Immature natural killer cell (primary cell): ENCODE measurements at regions not wholly inside any gene's neighbourhood (a gene's known extent, or its start where the extent isn't known, plus 50 kb on each side); places are given as distances from the start of the nearest gene placed in this dataset.

Experiments
- DNase-seq, 3 donors: peaks; one replicate each; pipeline ENCODE4 v3.0.0; 2022; ENCODE audit warnings: mixed read lengths in 1 of 3
- H3K27ac Mint-ChIP-seq, 6 donors: one replicate each; pipeline ENCODE4 v1.8.0; 2020; ENCODE audit warnings: mixed read lengths in 6 of 6, mild to moderate bottlenecking in 5 of 6, inconsistent platforms in 4 of 6, moderate library complexity in 3 of 6
- H3K27me3 Mint-ChIP-seq, 3 donors: one replicate each; pipeline ENCODE4 v1.8.0; 2020 to 2021; ENCODE audit warnings: low read depth in 3 of 3, mild to moderate bottlenecking in 3 of 3, mixed read lengths in 3 of 3, moderate library complexity in 3 of 3, inconsistent platforms in 1 of 3
- H3K36me3 Mint-ChIP-seq, 3 donors: one replicate each; pipeline ENCODE4 v1.8.0; 2020; ENCODE audit warnings: mixed read lengths in 3 of 3, inconsistent platforms in 2 of 3, mild to moderate bottlenecking in 2 of 3
- H3K4me1 Mint-ChIP-seq, 2 donors: one replicate each; pipeline ENCODE4 v1.8.0; 2020; ENCODE audit warnings: inconsistent platforms in 2 of 2, mild to moderate bottlenecking in 2 of 2, mixed read lengths in 2 of 2, moderate library complexity in 1 of 2
- H3K4me3 Mint-ChIP-seq, 5 donors: one replicate each; pipeline ENCODE4 v1.8.0; 2020; ENCODE audit warnings: mild to moderate bottlenecking in 5 of 5, mixed read lengths in 5 of 5, inconsistent platforms in 3 of 5, moderate library complexity in 3 of 5
- H3K9me3 Mint-ChIP-seq, 6 donors: one replicate each; pipeline ENCODE4 v1.8.0; 2020; ENCODE audit warnings: mild to moderate bottlenecking in 6 of 6, mixed read lengths in 6 of 6, inconsistent platforms in 4 of 6, moderate library complexity in 3 of 6

GRCh38 chr10:4361581-4361980 lies 464.4 kb upstream of the AKR1E2 start:
- DNase-seq: no peak

DNA sequence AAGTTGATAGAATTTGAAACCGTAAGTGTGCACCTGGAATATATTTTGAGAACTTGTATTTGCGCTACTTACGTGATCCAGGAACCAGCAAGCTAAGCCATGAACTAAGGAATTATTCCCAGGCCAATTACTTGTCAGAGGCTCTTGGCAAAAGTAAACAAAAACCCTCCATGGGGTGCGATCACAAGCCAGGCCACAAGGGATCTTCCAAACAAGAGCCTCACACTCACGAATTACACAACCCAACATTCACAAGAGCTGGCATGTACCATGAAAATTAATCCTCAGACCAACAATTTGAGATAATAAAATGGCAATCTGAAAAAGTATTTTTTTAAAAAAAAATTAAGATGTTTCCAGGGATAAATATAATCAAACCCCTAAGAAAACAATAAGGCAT lies 467.0 kb upstream of the AKR1E2 start:
- Mint-ChIP-seq H3K27ac (no peak overlapping the region), H3K36me3 (no peaks in the 10 kb centered on the region), H3K9me3 (no peaks in the 10 kb centered on the region), H3K27me3 (peaks cover 1 to 18% (median 6%) of the 10 kb centered on the region in 3 donors), H3K4me3 (no peak overlapping the region), H3K4me1 (no peaks in the 10 kb centered on the region)
- DNase-seq: no peak

More at GRCh38 chr10:4361581-4361980, 464.4 kb upstream of the AKR1E2 start:
- H3K36me3 Mint-ChIP-seq: no peaks in the 10 kb centered on the region
- no peak overlapping the region for H3K4me3 Mint-ChIP-seq
- peaks cover 1 to 19% (median 6%) of the 10 kb centered on the region in 3 donors for H3K27me3 Mint-ChIP-seq
- no peaks in the 10 kb centered on the region for H3K4me1 Mint-ChIP-seq
- no peak overlapping the region for H3K27ac Mint-ChIP-seq
- no peaks in the 10 kb centered on the region for H3K9me3 Mint-ChIP-seq

GRCh38 chr10:4357911-4358310 lies 468.1 kb upstream of the AKR1E2 start:
- no peak for DNase-seq
- Mint-ChIP-seq H3K9me3 (no peaks in the 10 kb centered on the region), H3K27ac (no peak overlapping the region), H3K4me3 (no peak overlapping the region), H3K36me3 (no peaks in the 10 kb centered on the region), H3K27me3 (peaks cover 1 to 14% (median 6%) of the 10 kb centered on the region in 3 donors), H3K4me1 (no peaks in the 10 kb centered on the region)

DNA sequence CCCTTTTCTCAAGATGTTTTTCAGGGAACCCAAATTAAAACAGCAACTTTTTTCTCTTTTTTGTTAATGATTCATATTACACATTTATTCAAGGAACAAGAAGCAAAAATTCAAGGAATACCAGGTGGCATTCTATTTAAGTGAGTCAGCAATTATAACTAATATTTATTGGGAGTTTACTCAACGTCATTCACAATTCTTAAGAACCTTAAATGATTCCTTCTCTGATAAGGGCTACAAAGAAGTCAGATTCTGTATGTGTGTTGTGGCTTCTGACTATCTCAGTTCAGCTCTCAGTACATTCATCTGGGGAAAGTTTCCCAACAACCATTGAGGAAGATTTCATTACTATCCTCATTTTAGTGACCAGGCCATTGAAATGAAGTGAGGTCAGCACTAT lies 470.7 kb upstream of the AKR1E2 start:
- no peaks in the 10 kb centered on the region for H3K9me3 Mint-ChIP-seq
- no peak for DNase-seq
- H3K27me3 Mint-ChIP-seq: peaks cover 1 to 14% (median 6%) of the 10 kb centered on the region in 3 donors
- H3K36me3 Mint-ChIP-seq: no peaks in the 10 kb centered on the region
- no peaks in the 10 kb centered on the region for H3K4me1 Mint-ChIP-seq
- H3K27ac Mint-ChIP-seq: no peak overlapping the region
- no peak overlapping the region for H3K4me3 Mint-ChIP-seq

GRCh38 chr10:4354382-4354812 lies 471.6 kb upstream of the AKR1E2 start:
- Mint-ChIP-seq H3K4me1 (no peaks in the 10 kb centered on the region), H3K27me3 (peaks cover 0 to 11% (median 4%) of the 10 kb centered on the region in 3 donors), H3K27ac (no peak overlapping the region), H3K9me3 (no peaks in the 10 kb centered on the region), H3K4me3 (no peak overlapping the region), H3K36me3 (no peaks in the 10 kb centered on the region)
- DNase-seq: no peak

GRCh38 chr10:4353964-4354363 lies 472.0 kb upstream of the AKR1E2 start:
- peaks cover 0 to 11% (median 3%) of the 10 kb centered on the region in 3 donors for H3K27me3 Mint-ChIP-seq
- H3K4me1 Mint-ChIP-seq: no peaks in the 10 kb centered on the region
- H3K36me3 Mint-ChIP-seq: no peaks in the 10 kb centered on the region
- no peaks in the 10 kb centered on the region for H3K9me3 Mint-ChIP-seq
- H3K4me3 Mint-ChIP-seq: no peak overlapping the region
- no peak overlapping the region for H3K27ac Mint-ChIP-seq
- no peak for DNase-seq

GRCh38 chr10:4353059-4353655 lies 472.9 kb upstream of the AKR1E2 start:
- no peaks in the 10 kb centered on the region for H3K4me1 Mint-ChIP-seq
- no peak for DNase-seq
- H3K27me3 Mint-ChIP-seq: peaks cover 0 to 11% (median 0%) of the 10 kb centered on the region in 3 donors
- H3K4me3 Mint-ChIP-seq: no peak overlapping the region
- H3K27ac Mint-ChIP-seq: no peak overlapping the region
- H3K9me3 Mint-ChIP-seq: no peaks in the 10 kb centered on the region
- no peaks in the 10 kb centered on the region for H3K36me3 Mint-ChIP-seq

DNA sequence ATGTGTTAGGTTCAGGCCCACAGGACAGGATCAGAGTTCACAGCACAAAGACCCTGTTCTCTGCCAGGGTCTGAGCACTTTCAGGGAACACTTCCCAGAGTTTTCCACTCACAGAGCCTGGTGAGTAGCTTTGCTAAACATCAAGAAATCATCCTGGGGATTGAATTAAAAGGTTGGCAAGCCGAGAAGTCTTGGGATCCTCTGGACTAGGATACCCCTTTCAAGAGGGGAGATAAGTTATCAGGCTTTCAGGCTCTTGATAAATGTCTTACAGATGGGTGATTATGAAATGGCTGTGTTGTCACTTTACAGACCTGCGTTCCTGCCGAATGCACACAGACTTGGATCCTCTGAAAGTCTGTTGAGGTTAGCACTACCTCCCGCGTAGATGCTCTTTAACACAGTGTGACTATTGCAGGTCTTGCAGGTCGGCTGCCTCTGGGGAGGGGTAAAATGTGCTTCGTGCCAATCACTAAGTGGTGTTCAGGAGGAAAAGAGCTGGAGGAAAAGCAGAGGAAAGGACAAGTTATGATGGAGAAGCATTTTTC lies 473.5 kb upstream of the AKR1E2 start:
- no peaks in the 10 kb centered on the region for H3K4me1 Mint-ChIP-seq
- DNase-seq: no peak
- no peak overlapping the region for H3K27ac Mint-ChIP-seq
- H3K9me3 Mint-ChIP-seq: no peaks in the 10 kb centered on the region
- H3K36me3 Mint-ChIP-seq: no peaks in the 10 kb centered on the region
- no peak overlapping the region for H3K4me3 Mint-ChIP-seq
- H3K27me3 Mint-ChIP-seq: peaks cover 0 to 11% (median 1%) of the 10 kb centered on the region in 3 donors

DNA sequence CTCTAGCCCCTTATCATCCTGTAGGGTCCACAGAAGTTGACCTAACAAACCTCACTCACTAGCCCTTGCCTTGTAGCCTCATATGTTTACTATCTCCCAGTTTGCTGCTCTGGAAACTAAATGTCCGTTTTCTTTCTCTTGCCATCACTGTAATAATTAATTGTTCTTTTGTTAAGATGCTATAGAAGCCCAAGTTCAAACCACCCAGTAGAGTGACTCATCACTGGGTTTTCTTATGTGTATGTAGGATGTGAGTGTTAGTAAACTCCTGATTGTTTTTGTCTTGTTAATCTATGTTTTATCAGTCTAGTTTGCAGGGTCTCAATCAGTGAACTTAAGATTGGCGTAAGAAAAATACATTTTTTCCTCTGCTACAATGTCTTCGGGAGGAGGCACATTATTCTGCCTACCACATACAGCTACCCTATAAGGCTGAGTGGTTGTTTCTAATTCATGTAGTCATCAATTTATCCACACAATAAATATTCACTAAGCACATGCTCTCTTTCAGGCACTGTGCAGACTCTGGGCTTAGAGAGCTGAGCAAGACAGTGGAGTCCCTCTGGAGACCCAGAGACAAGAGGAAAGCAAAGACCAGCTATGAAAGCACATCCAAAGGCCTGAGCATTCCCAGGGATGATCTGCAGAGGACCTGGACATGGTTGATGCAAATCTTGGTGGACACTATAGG lies 474.1 kb upstream of the AKR1E2 start:
- Mint-ChIP-seq H3K4me1 (no peaks in the 10 kb centered on the region), H3K4me3 (no peak overlapping the region), H3K36me3 (no peaks in the 10 kb centered on the region), H3K27ac (no peak overlapping the region), H3K9me3 (no peaks in the 10 kb centered on the region), H3K27me3 (peaks cover 0 to 8% (median 3%) of the 10 kb centered on the region in 3 donors)
- DNase-seq: no peak

DNA sequence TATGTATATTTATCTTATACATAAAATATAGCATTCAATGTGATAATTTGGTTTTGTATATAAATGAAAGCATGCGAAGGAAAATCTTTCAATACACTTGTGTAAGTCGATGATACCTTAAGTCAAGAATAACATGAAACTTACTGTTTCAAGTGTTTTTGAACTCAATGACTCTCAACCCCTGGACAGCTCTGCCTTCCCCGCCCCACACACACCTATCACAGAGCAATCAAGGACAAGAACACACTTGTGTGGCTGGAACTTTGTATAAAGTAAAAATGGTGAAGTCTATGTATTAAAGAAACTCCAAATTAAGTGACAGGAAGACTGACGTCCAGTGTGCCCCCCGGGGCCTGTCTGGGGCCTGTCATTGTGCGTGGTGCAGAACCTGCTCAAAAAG lies 478.6 kb upstream of the AKR1E2 start:
- Mint-ChIP-seq H3K27me3 (peaks cover 3 to 6% (median 4%) of the 10 kb centered on the region in 3 donors), H3K4me1 (no peaks in the 10 kb centered on the region), H3K9me3 (peaks cover 0 to 1% (median 0%) of the 10 kb centered on the region in 6 donors), H3K4me3 (no peak overlapping the region), H3K36me3 (no peaks in the 10 kb centered on the region), H3K27ac (no peak overlapping the region)
- no peak for DNase-seq

- H3K4me1 Mint-ChIP-seq: no peaks in the 10 kb centered on the region
- peaks cover 3 to 9% (median 9%) of the 10 kb centered on the region in 3 donors for H3K27me3 Mint-ChIP-seq
- no peak overlapping the region for H3K27ac Mint-ChIP-seq
- no peak overlapping the region for H3K4me3 Mint-ChIP-seq
- peaks cover 0 to 1% (median 0%) of the 10 kb centered on the region in 6 donors for H3K9me3 Mint-ChIP-seq
- DNase-seq: no peak
- no peaks in the 10 kb centered on the region for H3K36me3 Mint-ChIP-seq
These were observed 479.9 kb upstream of the AKR1E2 start for GRCh38 chr10:4345877-4346646.

- H3K27ac Mint-ChIP-seq: no peak overlapping the region
These were observed 481.5 kb upstream of the AKR1E2 start for GRCh38 chr10:4344492-4344994.

GRCh38 chr10:4343873-4344272 lies 482.1 kb upstream of the AKR1E2 start:
- no peaks in the 10 kb centered on the region for H3K4me1 Mint-ChIP-seq

More at GRCh38 chr10:4344492-4344994, 481.5 kb upstream of the AKR1E2 start:
- H3K36me3 Mint-ChIP-seq: no peaks in the 10 kb centered on the region
- no peaks in the 10 kb centered on the region for H3K4me1 Mint-ChIP-seq
- peaks cover 3 to 10% (median 6%) of the 10 kb centered on the region in 3 donors for H3K27me3 Mint-ChIP-seq
- DNase-seq: no peak
- no peak overlapping the region for H3K4me3 Mint-ChIP-seq
- H3K9me3 Mint-ChIP-seq: peaks cover 0 to 1% (median 0%) of the 10 kb centered on the region in 6 donors

More at GRCh38 chr10:4343873-4344272, 482.1 kb upstream of the AKR1E2 start:
- no peak overlapping the region for H3K27ac Mint-ChIP-seq
- peaks cover 3 to 10% (median 10%) of the 10 kb centered on the region in 3 donors for H3K27me3 Mint-ChIP-seq
- H3K9me3 Mint-ChIP-seq: peaks cover 0 to 1% (median 0%) of the 10 kb centered on the region in 6 donors
- DNase-seq: no peak
- H3K4me3 Mint-ChIP-seq: no peak overlapping the region
- H3K36me3 Mint-ChIP-seq: no peaks in the 10 kb centered on the region
